HG03097 (cell line): ENCODE measurements at regions not wholly inside any gene's neighbourhood (a gene's known extent, or its start where the extent isn't known, plus 50 kb on each side); places are given as distances from the start of the nearest gene placed in this dataset.

Experiments used
- ATAC-seq: cut with Tn5 transposase; IDR thresholded peaks from one replicate; pipeline ENCODE4 v1.9.1; 2021; ENCODE audit not compliant: unreplicated experiment, low FRiP score

DNA sequence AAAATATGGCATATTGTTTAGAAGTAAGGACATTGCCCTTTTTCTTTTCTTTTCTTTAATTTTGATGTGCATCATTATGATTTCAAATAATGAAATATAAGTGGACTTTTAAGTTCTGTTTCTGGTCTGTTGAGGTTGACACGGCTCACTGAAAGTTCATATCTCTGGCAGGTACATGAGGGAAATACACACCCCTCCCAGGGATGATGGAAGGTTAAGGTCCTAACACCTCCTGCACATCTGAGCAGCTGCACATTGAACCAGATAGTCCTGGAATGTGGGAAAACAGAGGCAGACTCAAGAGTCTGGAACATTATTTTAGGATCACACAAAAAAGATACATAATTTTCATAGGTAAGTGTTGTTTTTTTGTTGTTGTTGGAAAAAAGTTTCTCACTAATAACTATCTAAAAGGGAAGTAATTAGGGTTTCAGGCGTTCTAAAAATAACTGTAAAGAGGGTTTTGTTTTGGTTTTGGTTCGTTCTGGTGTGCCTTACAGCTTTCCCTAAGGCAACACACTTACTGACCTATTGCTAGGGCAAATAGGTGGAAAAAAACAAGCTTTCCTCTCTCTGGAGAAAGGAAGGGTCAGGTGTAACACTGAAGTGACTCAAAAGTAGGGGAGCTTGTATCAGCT, 201.2 kb upstream of the PRKCQ start:
- ATAC-seq = no peak

DNA sequence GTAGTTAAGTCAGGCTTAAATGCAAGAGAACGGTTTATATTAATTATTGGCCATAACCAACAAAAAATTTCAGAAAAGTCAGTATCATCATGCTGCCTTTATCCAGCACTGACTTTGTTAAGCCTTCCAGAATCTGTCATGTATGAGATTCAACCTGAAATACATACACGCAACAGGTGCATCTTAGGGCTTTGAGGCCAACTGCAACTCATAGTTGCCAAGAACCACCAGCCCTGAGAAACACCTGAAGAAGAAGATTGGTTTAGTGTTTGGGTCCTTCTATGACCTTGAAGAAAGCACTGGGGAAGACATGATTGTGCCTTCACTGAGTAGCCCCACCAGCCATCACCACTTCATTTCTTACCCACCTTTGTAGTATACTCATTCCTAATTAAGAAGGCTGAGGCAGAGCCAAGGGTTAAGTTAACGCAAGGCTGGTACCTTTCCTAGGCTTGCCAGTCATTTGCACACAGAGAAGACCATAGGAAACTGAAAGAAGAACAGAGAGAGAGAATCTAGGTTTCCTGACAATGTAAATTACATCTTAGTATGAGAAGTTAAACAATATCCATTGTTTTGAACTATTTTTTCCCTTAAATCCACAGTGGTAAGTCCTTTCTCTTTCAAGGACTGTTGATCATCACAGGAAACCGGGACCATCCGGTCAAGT, 200.1 kb upstream of the PRKCQ start:
- no peak for ATAC-seq

DNA sequence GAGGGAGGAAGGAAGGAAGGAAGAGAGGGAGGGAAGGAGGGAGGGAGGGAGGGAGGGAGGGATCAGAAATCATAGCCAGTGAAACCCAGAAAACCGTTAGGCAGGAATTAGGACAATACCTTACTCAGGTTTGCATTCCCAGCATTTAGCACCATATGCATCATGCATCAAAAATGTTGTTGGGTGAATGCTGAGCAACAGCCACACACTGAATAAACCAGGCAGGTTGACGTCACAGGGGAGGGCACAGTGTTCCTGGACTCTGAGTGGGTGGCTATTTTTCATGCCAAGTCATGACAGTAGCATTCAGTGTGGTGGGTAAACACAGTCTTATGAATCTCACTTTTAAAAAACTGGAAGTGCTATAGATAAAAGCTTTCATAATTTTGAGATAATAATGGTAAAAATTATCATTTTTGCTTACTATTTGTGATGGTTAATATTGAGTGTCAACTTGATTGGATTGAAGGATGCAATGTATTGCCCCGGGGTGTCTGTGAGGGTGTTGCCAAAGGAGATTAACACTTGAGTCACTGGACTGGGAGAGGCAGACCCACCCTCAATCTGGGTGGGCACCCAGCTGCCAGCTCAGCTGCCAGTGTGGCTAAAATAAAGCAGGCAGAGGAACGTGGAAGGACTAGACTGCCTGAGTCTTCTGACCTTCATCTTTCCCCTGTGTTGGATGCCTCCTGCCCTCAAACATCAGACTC, 199.1 kb upstream of the PRKCQ start:
- no peak for ATAC-seq

DNA sequence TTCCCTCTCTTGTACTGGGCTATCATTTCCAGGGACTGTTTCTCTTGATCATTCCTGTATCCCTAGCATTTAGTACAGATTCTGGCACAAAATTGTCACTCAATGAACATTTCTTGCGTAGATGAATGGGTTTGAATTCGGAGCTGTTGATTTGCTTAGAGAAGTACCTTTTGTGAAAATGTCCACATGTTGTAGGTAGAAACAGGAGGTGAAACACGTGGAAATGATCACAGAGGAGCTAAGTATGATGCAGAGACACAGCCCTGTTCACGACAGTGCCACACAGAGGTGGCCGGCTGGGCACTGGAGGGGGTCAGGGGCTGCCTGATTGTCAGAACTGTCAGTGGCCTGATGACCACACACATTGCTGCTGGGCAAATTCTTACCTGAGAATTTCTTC, 196.1 kb upstream of the PRKCQ start:
- no peak for ATAC-seq

DNA sequence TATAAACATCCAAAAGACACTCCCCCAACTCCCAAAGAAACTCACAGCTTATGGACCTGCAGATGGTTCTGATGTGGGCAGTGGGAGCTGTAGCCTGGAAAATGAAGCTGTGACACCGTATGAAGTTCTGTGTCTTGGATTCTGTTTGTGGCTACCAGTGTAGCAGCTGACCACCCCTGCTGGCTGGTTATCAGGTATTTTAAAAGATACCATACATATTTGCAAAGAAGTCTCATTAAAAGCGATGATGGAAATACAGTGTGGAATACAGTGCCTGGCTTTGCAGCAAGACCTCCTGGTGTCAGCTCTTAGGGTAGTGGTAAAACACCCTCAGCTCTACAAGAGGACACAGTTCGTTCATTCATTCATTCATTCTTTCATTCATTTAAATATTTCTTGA, 194.3 kb upstream of the PRKCQ start:
- ATAC-seq = no peak

DNA sequence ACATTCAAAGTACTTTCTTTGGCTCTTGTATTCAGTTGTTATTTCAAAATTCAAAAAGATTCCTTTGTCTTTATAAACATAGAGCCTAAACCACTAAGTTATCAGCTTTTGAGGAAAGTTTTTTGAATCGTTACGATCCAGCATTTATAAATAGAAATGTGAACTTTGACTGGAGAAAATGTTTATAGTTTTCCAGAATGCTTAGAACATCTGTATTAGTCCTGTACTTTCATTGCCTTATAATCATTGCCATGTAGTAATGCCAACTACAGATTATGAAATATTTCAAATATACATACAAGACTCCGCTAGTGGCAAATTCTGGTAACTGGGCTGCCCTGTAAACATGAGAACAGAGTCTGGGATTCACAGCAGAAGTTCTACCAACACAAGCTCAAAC, 191.3 kb upstream of the PRKCQ start:
- ATAC-seq = no peak

DNA sequence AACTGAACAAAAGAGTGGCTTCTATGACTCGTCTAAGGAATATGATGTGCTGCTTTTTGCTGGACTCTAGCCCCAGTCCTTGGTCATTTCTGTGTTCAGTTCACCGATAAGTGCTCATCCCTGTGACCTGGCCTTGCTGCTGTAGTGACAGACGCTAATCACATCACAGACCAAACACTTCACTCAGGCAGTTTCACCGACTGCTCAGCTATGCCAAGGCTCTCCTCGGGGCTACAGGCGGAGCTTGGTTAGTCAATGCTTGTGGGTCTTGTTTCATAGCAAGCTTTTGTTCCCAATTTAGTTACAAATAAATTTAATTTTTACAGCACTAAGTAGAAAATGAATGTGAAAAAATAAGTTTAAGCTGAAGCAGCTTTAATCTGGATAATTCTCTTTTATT, 190.8 kb upstream of the PRKCQ start:
- ATAC-seq = no peak

DNA sequence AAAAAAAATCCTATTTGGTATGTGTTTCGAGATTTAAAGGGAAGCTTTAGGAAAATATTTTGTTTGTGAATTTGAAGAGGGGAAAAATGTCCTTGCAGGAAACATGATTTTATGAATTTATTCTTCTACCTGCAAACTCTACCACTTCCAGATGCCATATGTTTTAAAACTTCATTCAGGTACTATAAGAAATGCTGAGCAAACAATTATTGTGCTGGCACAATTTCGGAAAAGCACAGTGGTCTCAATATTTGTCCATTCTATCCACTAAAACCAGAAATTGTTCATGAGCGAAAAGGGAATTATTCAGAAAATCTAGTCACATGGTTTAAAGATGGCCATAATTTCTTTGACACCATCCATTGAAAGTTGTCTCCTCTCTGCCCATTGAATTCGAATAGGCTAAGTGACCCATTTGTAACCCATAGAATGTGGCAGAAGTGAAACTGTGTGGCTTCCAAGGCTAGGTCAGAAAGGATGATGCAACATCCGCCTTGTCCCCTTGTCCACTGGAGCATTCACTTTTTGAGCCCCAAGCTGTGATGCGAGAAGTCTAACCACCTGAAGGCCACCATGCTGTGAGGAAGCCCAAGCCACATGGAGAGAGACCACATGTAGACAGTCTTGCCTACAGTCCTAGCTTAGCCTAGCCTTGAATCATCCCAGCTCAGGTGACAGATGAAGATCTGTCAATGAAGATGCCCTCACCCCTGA, 189.8 kb upstream of the PRKCQ start:
- ATAC-seq = no peak

DNA sequence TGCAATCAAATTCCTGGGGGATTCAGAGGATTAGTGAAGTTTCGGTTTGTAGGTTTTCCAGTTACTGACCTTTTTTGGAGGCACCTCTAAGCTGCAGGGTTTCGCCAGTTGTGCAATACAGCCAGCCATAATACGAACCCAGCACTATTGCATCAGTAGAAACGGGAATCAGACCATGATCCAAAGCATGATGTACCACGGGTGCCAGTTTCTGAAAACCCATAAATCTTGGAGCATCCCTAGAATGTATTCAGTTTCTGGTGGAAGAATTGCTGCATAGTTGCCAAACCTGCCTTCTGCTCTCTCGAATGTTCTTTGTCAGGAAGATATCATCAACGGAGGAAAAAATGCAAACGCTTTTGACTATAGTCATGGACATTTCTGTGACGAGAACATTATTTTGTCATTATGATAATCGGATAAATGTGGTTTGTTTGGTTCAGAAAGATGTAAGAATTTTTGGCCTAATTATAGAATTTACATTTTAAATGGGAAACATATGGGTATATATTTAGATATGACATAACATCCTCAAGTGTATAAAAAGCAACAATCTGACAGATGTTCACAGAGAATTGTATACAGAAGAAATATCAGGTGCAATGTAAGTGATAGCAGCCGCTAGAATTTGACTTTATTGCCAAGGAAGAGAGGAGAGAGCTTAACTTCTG, 186.2 kb upstream of the PRKCQ start:
- no peak for ATAC-seq

DNA sequence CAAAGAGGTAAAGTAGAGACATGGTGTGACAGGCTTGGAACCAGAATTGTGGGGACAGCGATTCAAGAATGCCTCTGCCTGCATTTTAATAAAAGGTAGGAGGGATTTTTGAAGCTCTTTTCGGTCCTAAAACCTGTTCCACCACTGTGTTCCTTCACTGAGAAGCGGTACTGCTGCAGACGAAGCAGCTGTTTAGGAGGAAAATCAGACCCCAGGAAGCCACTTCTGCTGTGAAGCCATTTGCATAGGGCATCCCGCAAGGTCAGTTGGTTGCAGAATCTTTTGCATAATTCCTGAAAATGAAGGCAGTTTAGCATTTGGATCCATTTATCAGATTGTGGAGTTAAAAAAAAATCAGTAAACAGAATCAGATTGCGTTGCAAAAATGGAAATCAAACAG, 183.3 kb upstream of the PRKCQ start:
- no peak for ATAC-seq

DNA sequence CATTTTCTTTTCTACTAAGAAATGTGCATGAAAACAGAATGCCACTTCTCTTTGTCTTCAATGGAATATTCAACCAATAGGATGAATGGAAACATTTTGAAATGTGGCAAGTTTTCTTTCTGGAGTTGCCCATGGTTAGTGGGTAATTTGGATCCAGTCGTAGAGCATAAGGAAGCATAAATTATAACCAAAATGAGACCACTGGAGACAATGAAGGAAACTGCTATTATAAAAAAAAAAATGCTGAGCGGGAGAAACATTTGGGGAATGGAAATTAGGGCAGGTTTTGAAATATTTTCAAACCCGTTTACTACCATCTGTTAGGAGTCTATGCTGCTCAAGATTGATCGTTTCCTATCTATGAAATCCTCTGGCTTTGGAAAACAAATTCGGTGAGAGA, 182.9 kb upstream of the PRKCQ start:
- ATAC-seq = no peak

DNA sequence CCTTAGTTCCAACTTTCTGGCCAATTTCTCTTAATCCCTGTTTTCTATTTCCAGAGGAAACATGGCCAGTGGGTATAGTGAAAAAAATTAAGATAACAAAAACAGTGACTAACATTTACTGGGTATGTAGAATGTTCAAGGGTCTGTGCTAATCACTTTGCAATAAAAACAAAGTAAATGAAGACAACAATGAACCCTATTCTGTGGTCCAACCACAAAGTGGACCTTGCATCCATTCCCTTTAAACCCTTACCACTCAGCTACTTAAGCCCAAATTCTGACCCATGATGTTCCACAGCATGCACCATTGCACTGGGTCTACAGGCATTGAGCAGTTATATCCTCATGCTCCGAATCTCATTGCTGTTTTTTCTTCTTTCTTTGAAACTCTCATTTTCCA, 179.9 kb upstream of the PRKCQ start:
- ATAC-seq = no peak

DNA sequence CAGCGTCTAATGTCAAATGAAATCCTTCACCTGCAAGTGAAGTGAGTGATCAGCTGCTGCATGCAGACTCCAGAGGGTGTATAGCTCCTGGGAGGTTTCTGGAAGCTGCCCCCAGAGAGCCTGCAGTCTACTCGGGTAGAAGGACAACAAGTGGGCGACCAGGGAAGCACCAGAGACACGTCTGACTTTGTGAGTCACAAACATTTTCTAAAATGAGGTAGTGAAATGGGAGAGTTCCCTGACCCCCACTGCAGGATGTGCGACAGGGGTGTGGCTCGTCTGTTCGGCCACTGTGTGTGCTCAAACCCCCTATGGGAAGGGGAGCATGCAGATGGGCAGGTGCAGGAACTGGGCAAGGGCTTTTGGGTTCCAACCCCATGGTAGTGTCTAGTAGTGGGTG, 177.1 kb upstream of the PRKCQ start:
- ATAC-seq = no peak

DNA sequence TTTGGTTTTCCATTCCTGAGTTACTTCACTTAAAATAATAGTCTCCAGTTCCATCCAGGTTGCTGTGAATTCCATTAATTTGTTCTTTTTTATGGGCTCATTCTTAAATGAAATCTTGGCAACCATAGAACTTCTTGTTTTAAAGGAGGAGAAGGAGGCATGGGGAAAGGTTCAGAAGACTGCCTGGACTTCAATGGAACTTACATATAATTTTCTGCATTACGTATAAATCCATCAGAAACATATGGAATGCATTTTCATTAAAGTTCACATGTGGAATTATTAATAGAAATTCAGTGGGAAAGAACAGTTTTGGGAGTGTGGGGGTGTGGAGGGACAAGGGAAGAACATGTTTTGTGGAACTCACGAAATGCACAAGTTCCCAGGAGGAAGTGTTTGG, 176.6 kb upstream of the PRKCQ start:
- no peak for ATAC-seq

DNA sequence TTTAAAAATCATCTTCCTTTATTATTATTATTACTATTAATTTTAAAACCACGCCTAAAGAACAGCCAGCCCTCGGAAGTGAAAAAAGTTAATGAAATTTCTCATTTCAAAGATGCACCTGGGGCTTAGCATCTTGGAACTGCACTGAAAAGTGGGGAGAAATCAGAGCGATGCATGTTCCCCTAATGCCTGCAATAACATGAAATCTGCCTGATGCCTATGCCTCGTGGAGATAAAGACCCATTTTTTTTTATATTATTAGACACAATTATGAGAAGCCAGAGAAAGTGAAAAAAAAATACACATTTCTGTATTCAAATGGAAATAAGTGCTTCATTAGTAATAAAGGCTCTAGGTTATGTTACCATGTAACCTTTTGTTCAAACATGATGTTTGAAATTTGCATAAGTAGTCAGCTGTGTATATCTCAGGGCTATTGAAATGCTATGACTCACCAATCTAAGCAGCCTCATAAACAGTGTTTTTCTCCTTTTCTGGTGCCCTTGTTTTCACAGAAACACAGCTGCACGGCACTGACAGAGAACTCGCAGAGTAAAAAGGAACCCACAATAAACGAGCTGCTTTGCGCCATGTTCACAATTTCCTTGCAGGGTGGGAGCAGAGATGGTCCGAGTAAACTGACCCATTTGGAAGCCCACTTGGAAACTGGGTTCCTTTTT, 175.8 kb upstream of the PRKCQ start:
- ATAC-seq = no peak

DNA sequence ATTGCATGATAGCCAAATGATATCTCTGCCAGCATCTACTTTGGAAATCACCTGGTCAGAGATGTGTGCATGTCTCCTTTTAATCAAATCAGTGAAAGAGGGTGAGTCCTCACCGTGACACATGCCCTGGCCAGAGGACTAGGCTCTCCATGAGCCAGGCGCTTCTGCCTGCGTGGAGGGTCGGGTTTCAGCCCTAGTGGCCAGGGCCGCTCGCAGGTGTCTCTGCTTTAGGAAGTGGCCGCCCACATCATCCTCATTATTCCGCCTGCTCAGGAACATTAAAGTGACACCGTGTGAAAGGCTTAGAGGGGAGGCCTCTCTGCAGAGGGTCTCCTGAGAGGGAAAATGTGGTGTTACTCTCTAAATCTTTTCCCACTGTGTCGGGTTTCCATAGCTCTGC, 173.6 kb upstream of the PRKCQ start:
- ATAC-seq = no peak

DNA sequence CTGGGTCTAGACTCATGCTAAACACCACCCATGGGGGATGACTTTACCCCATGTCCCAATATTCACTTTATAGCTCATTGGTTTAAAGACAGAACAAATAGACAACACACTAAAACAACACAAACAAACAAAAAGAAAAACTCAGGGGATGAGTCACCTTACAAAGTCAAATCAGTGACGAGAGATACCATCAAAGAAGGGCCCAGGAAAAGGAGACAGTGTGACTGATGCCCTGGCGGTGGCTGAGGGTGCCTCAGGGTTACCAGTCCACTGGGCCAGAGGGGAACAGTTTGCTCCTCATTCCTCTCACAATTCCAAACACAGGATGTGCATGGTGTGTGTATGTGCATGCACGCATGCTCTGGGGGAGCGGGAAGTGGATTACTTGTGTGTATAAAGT, 171.3 kb upstream of the PRKCQ start:
- ATAC-seq = no peak

DNA sequence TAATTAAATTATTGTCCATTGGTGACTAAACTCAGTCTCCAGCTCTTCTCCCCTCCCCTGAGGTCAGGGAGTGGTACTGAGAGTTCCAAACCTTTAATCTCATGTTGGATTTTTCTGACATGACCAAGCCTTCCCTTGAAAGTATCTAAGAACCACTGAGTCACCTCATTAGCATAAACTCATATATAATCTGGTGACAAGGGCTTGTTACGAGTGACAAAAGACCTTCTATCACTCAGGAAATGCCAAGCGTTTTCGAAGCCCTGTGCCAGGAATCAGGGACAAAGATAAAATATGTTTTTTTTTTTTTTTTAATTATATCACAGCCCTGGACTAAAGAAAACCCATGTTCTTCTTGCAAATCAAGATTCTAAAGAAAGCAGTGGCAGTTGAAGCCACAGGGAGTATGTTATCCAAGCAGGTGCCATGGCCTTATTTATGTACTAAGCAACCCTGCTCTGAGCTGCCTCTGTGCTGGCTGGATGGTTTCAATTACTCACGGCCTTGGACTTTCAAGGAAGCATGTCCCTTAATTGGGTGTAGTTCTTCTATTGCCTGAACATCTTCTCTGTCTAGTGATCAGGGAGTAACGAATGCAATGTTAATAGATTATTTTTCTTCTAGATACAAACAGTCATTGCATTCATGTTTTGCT, 169.0 kb upstream of the PRKCQ start:
- ATAC-seq = no peak

DNA sequence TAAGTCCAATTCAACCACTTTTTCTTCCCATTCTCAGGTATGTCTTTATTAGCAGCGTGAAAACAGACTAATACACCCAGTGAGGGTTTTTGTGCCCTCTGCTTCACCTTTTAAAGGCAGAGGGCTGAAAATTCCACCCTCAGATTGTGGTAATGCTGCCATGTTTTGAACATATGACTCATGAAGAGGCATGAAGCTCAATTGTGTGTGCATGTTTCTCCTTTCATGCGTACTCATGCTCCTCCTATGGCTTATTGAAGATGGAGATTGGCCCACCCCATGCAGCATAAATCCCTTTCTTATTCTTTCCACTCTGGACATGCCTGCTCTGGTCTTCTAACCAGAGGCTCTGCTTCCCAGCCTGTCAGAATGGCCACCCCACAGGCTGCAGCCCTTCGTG, 168.0 kb upstream of the PRKCQ start:
- no peak for ATAC-seq

DNA sequence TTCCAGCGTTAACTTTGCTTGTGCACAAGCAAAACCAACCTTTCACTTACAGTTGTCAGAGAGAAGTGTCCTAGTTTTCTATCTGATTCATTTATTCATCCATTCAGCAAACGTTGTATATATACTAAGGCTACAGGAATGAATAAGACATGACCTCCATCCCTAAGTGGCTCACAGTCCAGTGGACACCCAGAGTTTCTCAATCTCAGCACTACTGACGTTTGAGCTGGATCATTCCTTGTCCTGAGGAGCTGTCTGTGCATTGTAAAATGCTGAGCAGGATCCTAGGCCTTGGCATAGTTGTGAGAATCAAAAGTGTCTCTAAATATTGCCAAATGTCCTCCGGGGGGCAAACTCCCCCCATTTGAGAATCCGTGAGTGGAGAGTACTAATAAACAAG, 166.7 kb upstream of the PRKCQ start:
- no peak for ATAC-seq
